AG09319 (cell line): ENCODE measurements at regions not wholly inside any gene's neighbourhood (a gene's known extent, or its start where the extent isn't known, plus 50 kb on each side); places are given as distances from the start of the nearest gene placed in this dataset.
A peak's percentile ranks its signal among the peaks of the same experiment; 100 is the strongest.

Experiments used
- DNase-seq: peaks from one replicate; pipeline ENCODE4 v3.0.0-alpha.2; 2010; ENCODE audit warnings: low read depth; ENCODE audit errors: extremely low read depth
- TF ChIP-seq, protein P1 (sequence below): IDR thresholded peaks from 2 replicates; pipeline ENCODE4 v1.5.1; 2011; ENCODE audit warnings: low read depth, mild to moderate bottlenecking, inconsistent platforms, low read length, moderate library complexity

- DNase-seq = no peak
- TF ChIP-seq, protein P1, sequence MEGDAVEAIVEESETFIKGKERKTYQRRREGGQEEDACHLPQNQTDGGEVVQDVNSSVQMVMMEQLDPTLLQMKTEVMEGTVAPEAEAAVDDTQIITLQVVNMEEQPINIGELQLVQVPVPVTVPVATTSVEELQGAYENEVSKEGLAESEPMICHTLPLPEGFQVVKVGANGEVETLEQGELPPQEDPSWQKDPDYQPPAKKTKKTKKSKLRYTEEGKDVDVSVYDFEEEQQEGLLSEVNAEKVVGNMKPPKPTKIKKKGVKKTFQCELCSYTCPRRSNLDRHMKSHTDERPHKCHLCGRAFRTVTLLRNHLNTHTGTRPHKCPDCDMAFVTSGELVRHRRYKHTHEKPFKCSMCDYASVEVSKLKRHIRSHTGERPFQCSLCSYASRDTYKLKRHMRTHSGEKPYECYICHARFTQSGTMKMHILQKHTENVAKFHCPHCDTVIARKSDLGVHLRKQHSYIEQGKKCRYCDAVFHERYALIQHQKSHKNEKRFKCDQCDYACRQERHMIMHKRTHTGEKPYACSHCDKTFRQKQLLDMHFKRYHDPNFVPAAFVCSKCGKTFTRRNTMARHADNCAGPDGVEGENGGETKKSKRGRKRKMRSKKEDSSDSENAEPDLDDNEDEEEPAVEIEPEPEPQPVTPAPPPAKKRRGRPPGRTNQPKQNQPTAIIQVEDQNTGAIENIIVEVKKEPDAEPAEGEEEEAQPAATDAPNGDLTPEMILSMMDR = no peak
These were observed 158.5 kb downstream of the JCAD start for GRCh38 chr10:29900865-29901264.

DNA sequence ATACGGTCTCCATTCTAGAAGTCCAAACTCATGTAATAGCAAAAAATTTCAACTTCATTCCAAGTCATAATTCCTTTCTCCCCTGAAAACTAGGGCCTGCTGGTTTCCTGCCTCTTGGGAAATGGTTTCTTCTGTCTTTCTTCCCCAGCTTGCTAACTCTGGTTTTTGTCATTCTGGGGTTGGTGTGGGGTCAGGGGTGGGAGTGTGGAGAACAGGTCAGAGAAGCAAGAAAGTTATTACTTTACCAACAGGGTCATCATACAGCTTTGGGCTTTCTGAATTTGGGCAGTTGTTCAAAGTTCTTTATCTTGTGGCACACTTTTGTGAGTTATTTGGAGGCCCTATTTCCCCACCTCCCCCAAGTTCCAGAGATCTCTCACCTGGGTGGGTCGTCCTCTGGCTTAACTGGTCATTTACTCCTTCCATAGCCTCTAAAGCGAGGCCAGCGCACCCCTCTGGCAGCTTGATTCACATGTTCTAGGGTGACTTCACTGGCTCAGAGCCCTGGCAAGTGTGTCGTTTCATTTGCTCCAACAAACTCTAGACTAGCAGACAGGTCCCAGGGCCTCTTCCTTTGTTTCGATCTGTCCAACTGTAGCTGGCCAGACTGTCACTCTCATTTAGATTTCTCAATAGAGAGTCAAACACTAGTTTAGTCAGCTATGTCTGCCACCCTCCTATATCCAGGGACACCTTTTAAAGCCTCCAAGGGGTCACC, 161.2 kb downstream of the JCAD start:
- DNase-seq = no peak
- TF ChIP-seq, protein P1 = no peak

DNA sequence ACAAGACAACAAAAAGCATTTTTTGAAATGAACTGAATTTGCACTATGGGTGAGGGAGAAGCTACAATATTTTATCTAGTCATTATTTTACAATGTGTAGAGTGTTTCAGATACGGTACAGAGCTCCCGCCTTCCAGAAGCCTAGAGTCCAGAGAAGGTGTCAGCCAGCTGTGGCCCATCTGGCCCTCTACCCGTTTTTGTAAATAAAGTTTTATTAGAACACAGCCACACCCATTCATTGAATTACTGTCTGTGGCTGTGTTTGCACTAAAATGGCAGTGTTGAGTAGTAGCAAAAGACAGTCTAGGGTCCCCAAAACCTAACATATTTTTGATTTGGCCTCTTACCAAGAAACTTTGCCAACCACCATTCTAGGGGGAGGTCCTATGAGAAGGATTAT, 162.0 kb downstream of the JCAD start:
- DNase-seq = no peak
- TF ChIP-seq, protein P1 = no peak

GRCh38 chr10:29896053-29896452, 163.3 kb downstream of the JCAD start:
- DNase-seq = no peak
- TF ChIP-seq, protein P1 = no peak

GRCh38 chr10:29895456-29895855, 163.9 kb downstream of the JCAD start:
- peak; percentile 31 for DNase-seq
- TF ChIP-seq, protein P1 = no peak

DNA sequence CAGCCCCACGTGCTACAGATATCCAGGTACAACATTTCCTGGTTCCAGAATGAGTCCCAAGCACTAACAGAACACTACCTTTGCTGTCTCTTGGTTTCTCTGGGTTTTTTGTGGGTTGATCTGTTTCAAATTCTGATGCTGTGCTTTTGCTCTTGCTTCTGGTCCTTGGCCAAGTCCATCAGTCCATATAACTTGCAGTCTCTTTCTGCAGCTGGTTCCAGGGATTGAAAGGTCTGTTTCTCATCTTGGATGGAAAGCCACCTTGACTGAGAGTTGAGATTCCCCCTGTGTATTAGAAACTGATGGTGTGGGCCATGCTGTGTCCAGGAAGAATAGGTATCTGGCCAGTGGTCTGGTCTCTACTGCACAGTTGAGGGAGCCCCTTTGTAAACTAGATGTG, 171.1 kb downstream of the JCAD start:
- no peak for DNase-seq
- TF ChIP-seq, protein P1 = no peak

GRCh38 chr10:29886299-29886698, 173.1 kb downstream of the JCAD start:
- TF ChIP-seq, protein P1 = no peak
- DNase-seq = no peak
